Mucosa of rectum (tissue), 2 donors: ENCODE measurements at regions not wholly inside any gene's neighbourhood (a gene's known extent, or its start where the extent isn't known, plus 50 kb on each side); places are given as distances from the start of the nearest gene placed in this dataset.

Source experiments
- H3K27ac ChIP-seq, 2 donors: one replicate each; pipeline ENCODE4 v1.7.0; 2013; ENCODE audit warnings: inconsistent platforms in 2 of 2, low read depth in 2 of 2, low read length in 2 of 2
- H3K27me3 ChIP-seq, 2 donors: one replicate each; pipeline ENCODE4 v1.7.0; 2013; ENCODE audit warnings: low read length in 2 of 2; ENCODE audit not compliant: control insufficient read depth in 2 of 2, insufficient read depth in 2 of 2
- H3K36me3 ChIP-seq, 2 donors: one replicate each; pipeline ENCODE4 v1.7.0; 2013; ENCODE audit warnings: low read length in 2 of 2; ENCODE audit not compliant: control insufficient read depth in 2 of 2, insufficient read depth in 2 of 2
- H3K4me1 ChIP-seq, 2 donors: one replicate each; pipeline ENCODE4 v1.7.0; 2013; ENCODE audit warnings: low read length in 2 of 2, mild to moderate bottlenecking in 1 of 2; ENCODE audit not compliant: control insufficient read depth in 2 of 2, insufficient read depth in 2 of 2
- H3K4me3 ChIP-seq, 2 donors: one replicate each; pipeline ENCODE4 v1.7.0; 2013; ENCODE audit warnings: low read length in 2 of 2
- H3K9ac ChIP-seq, 2 donors: one replicate each; pipeline ENCODE4 v1.7.0; 2013; ENCODE audit warnings: low read length in 2 of 2, low read depth in 1 of 2, mild to moderate bottlenecking in 1 of 2
- H3K9me3 ChIP-seq, 2 donors: one replicate each; pipeline ENCODE4 v1.7.0; 2013; ENCODE audit warnings: low read length in 2 of 2; ENCODE audit not compliant: control insufficient read depth in 2 of 2
- donor health status: healthy.
- donor health status: Normal muscosa, but diverticular disease.

GRCh38 chr1:60461925-60462595 lies 388.5 kb upstream of the C1orf87 start:
- no peaks in the 10 kb centered on the region for H3K36me3 ChIP-seq
- H3K4me1 ChIP-seq: no peaks in the 10 kb centered on the region
- H3K9me3 ChIP-seq: no peaks in the 10 kb centered on the region
- no peaks in the 10 kb centered on the region for H3K27me3 ChIP-seq
- H3K27ac ChIP-seq: no peak overlapping the region
- no peak overlapping the region for H3K4me3 ChIP-seq
- H3K9ac ChIP-seq: no peak overlapping the region

DNA sequence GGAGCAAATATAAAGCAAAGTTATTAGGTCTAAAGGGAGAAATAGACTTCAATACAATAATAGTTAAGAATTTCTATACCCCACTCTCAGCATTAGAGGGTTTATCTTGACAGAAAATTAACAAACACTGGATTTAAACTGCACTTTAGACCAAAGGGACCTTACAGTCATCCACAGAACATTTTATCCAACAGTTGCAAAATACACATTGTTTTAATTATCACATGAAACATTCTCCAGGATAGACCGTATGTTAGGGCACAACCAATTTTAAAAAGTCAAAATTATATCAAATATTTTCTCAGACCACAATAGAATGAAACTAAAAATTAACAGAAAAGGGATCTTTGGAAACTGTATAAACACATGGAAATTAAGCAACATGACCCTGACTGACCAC lies 384.5 kb upstream of the C1orf87 start:
- Histone ChIP-seq H3K27ac (no peak overlapping the region), H3K9ac (no peak overlapping the region), H3K4me3 (no peak overlapping the region), H3K4me1 (no peaks in the 10 kb centered on the region), H3K36me3 (no peaks in the 10 kb centered on the region), H3K9me3 (no peaks in the 10 kb centered on the region), H3K27me3 (no peaks in the 10 kb centered on the region)

- no peaks in the 10 kb centered on the region for H3K4me1 ChIP-seq
- no peak overlapping the region for H3K9ac ChIP-seq
- no peak overlapping the region for H3K27ac ChIP-seq
- no peaks in the 10 kb centered on the region for H3K36me3 ChIP-seq
- no peaks in the 10 kb centered on the region for H3K27me3 ChIP-seq
- H3K4me3 ChIP-seq: no peak overlapping the region
- H3K9me3 ChIP-seq: no peaks in the 10 kb centered on the region
Measured at GRCh38 chr1:60449876-60450275, 376.3 kb upstream of the C1orf87 start.

- no peaks in the 10 kb centered on the region for H3K9me3 ChIP-seq
- no peak overlapping the region for H3K27ac ChIP-seq
- H3K27me3 ChIP-seq: no peaks in the 10 kb centered on the region
- H3K4me3 ChIP-seq: no peak overlapping the region
- H3K9ac ChIP-seq: no peak overlapping the region
- H3K36me3 ChIP-seq: no peaks in the 10 kb centered on the region
- H3K4me1 ChIP-seq: no peaks in the 10 kb centered on the region
Measured at GRCh38 chr1:60448850-60449249, 375.3 kb upstream of the C1orf87 start.

- Histone ChIP-seq H3K9me3 (no peaks in the 10 kb centered on the region), H3K4me3 (no peak overlapping the region), H3K36me3 (no peaks in the 10 kb centered on the region), H3K4me1 (no peaks in the 10 kb centered on the region), H3K27me3 (no peaks in the 10 kb centered on the region), H3K9ac (no peak overlapping the region), H3K27ac (no peak overlapping the region)
Measured at GRCh38 chr1:60444680-60445079, 371.1 kb upstream of the C1orf87 start.

- H3K36me3 ChIP-seq: no peaks in the 10 kb centered on the region
- no peaks in the 10 kb centered on the region for H3K9me3 ChIP-seq
- H3K27me3 ChIP-seq: no peaks in the 10 kb centered on the region
- no peak overlapping the region for H3K9ac ChIP-seq
- H3K27ac ChIP-seq: no peak overlapping the region
- H3K4me3 ChIP-seq: no peak overlapping the region
- H3K4me1 ChIP-seq: no peaks in the 10 kb centered on the region
Measured at GRCh38 chr1:60436186-60436585, 362.6 kb upstream of the C1orf87 start.

- no peak overlapping the region for H3K4me3 ChIP-seq
- H3K36me3 ChIP-seq: no peaks in the 10 kb centered on the region
- H3K9ac ChIP-seq: no peak overlapping the region
- H3K4me1 ChIP-seq: no peaks in the 10 kb centered on the region
- H3K9me3 ChIP-seq: no peaks in the 10 kb centered on the region
- no peaks in the 10 kb centered on the region for H3K27me3 ChIP-seq
- no peak overlapping the region for H3K27ac ChIP-seq
Measured at GRCh38 chr1:60431593-60431992, 358.0 kb upstream of the C1orf87 start.

GRCh38 chr1:60430375-60430774 lies 356.8 kb upstream of the C1orf87 start:
- Histone ChIP-seq H3K36me3 (no peaks in the 10 kb centered on the region), H3K27ac (no peak overlapping the region), H3K27me3 (no peaks in the 10 kb centered on the region), H3K9ac (no peak overlapping the region), H3K4me1 (no peaks in the 10 kb centered on the region), H3K4me3 (no peak overlapping the region), H3K9me3 (no peaks in the 10 kb centered on the region)

- no peaks in the 10 kb centered on the region for H3K27me3 ChIP-seq
- no peak overlapping the region for H3K27ac ChIP-seq
Measured at GRCh38 chr1:60428127-60428526, 354.6 kb upstream of the C1orf87 start.

DNA sequence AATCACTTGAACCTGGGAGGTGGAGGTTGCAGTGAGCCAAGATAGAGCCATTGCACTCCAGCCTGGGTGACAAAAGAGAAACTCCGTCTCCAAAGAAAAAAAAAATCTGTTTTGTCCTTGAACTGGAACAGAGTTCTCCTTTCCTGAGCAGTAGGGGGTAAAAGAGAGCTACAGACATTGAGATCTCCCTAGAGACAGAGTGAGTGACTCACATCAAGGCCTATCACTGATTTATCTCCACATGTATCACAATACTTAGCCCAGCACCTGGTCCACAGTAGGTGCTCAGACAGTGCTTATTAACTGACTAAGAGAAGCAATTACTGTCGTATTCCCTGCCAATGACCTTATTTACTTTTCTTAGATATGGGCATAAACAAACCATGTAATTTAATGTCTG lies 354.1 kb upstream of the C1orf87 start:
- Histone ChIP-seq H3K4me3 (no peak overlapping the region), H3K9ac (no peak overlapping the region), H3K27me3 (no peaks in the 10 kb centered on the region), H3K27ac (no peak overlapping the region), H3K4me1 (no peaks in the 10 kb centered on the region), H3K36me3 (no peaks in the 10 kb centered on the region), H3K9me3 (no peaks in the 10 kb centered on the region)

More at GRCh38 chr1:60428127-60428526, 354.6 kb upstream of the C1orf87 start:
- no peak overlapping the region for H3K4me3 ChIP-seq
- no peaks in the 10 kb centered on the region for H3K9me3 ChIP-seq
- H3K36me3 ChIP-seq: no peaks in the 10 kb centered on the region
- H3K9ac ChIP-seq: no peak overlapping the region
- no peaks in the 10 kb centered on the region for H3K4me1 ChIP-seq

DNA sequence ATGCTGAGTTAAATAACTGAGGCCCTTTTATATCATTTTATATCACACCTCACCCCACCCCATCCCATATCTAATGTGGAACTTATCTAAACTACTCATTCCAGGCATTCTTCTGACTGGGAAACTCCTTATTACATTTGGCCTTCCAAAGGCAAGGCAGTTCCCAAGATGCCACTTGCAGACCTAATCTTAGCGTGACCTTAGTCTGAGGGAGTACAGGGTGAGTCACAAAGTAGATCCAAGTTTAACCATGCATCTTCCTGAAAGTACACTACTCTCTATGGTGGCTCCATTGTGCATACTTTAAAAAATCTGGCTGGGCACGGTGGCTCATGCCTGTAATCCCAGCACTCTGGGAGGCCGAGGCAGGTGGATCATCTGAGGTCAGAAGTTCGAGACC lies 353.6 kb upstream of the C1orf87 start:
- Histone ChIP-seq H3K27me3 (no peaks in the 10 kb centered on the region), H3K9ac (no peak overlapping the region), H3K4me1 (no peaks in the 10 kb centered on the region), H3K9me3 (no peaks in the 10 kb centered on the region), H3K36me3 (no peaks in the 10 kb centered on the region), H3K27ac (no peak overlapping the region), H3K4me3 (no peak overlapping the region)
